ENCODE measurements at regions not wholly inside any gene's neighbourhood (a gene's known extent, or its start where the extent isn't known, plus 50 kb on each side); places are given as distances from the start of the nearest gene placed in this dataset.
"Not testable (repeated sequence)": the region's sequence is repeated elsewhere in the genome, so short reads cannot be mapped to it uniquely, and the experiment has no call there.

DNA sequence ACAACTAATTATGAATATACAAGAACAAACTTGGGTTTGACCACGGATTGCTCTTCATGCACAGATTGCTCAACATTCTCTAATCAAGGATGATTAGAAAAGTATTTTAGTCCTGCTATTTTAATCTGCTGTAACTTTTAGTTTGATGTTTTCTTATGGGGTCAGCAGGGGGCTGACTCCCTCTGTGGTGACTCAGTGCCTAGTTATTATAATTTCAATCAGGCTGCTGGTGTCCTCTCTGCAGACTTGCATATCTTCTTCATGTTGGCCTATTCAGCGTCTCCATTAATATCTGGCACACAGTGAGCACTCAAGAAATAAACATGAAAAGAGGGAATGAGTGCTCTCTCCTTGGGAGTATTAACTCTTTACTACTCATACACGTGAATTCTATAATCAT, 223.8 kb upstream of the DDI1 start:
- Histone ChIP-seq H3K9ac (ENCODE audit: low read length) (no peak overlapping the region), H3F3A (ENCODE audit: insufficient read depth, low read length, poor library complexity, severe bottlenecking) (no peaks in the 10 kb centered on the region), H4K20me1 (ENCODE audit: insufficient read depth) (no peaks in the 10 kb centered on the region), H3K36me3 (ENCODE audit: insufficient read depth, low read length) (no peaks in the 10 kb centered on the region), H2AFZ (ENCODE audit: low read depth, low read length) (no peak overlapping the region), H3K9me2 (ENCODE audit: insufficient read depth, low read length) (no peaks in the 10 kb centered on the region), H3K79me2 (replicated peaks; ENCODE audit: insufficient read depth, low read length) (no peaks in the 10 kb centered on the region), H3K27me3 (ENCODE audit: insufficient read depth, low read depth, low read length) (no peaks in the 10 kb centered on the region), H3K4me2 (ENCODE audit: low read length) (no peak overlapping the region), H3K4me3 (ENCODE audit: low read length) (no peak overlapping the region), H3K27ac (ENCODE audit: low read length) (no peak overlapping the region), H3K9me3 (ENCODE audit: low read length) (no peaks in the 10 kb centered on the region)
- TF ChIP-seq MXI1 (conservative IDR thresholded peaks at IDR 0.05; ENCODE audit: poor library complexity, severe bottlenecking) (no peak), EZH2 (IDR thresholded peaks at IDR 0.05; ENCODE audit: borderline replicate concordance, insufficient read depth, low read length, poor library complexity, severe bottlenecking) (no peak), SMC3 (conservative IDR thresholded peaks at IDR 0.05; ENCODE audit: poor library complexity) (no peak), POLR2AphosphoS5 (IDR thresholded peaks at IDR 0.05) (no peak)
- TF ChIP-seq, protein P1, sequence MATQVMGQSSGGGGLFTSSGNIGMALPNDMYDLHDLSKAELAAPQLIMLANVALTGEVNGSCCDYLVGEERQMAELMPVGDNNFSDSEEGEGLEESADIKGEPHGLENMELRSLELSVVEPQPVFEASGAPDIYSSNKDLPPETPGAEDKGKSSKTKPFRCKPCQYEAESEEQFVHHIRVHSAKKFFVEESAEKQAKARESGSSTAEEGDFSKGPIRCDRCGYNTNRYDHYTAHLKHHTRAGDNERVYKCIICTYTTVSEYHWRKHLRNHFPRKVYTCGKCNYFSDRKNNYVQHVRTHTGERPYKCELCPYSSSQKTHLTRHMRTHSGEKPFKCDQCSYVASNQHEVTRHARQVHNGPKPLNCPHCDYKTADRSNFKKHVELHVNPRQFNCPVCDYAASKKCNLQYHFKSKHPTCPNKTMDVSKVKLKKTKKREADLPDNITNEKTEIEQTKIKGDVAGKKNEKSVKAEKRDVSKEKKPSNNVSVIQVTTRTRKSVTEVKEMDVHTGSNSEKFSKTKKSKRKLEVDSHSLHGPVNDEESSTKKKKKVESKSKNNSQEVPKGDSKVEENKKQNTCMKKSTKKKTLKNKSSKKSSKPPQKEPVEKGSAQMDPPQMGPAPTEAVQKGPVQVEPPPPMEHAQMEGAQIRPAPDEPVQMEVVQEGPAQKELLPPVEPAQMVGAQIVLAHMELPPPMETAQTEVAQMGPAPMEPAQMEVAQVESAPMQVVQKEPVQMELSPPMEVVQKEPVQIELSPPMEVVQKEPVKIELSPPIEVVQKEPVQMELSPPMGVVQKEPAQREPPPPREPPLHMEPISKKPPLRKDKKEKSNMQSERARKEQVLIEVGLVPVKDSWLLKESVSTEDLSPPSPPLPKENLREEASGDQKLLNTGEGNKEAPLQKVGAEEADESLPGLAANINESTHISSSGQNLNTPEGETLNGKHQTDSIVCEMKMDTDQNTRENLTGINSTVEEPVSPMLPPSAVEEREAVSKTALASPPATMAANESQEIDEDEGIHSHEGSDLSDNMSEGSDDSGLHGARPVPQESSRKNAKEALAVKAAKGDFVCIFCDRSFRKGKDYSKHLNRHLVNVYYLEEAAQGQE (IDR thresholded peaks at IDR 0.05; ENCODE audit: borderline replicate concordance), result no peak
- TF ChIP-seq, protein P2, sequence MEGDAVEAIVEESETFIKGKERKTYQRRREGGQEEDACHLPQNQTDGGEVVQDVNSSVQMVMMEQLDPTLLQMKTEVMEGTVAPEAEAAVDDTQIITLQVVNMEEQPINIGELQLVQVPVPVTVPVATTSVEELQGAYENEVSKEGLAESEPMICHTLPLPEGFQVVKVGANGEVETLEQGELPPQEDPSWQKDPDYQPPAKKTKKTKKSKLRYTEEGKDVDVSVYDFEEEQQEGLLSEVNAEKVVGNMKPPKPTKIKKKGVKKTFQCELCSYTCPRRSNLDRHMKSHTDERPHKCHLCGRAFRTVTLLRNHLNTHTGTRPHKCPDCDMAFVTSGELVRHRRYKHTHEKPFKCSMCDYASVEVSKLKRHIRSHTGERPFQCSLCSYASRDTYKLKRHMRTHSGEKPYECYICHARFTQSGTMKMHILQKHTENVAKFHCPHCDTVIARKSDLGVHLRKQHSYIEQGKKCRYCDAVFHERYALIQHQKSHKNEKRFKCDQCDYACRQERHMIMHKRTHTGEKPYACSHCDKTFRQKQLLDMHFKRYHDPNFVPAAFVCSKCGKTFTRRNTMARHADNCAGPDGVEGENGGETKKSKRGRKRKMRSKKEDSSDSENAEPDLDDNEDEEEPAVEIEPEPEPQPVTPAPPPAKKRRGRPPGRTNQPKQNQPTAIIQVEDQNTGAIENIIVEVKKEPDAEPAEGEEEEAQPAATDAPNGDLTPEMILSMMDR (IDR thresholded peaks at IDR 0.05; ENCODE audit: poor library complexity, severe bottlenecking), result no peak

DNA sequence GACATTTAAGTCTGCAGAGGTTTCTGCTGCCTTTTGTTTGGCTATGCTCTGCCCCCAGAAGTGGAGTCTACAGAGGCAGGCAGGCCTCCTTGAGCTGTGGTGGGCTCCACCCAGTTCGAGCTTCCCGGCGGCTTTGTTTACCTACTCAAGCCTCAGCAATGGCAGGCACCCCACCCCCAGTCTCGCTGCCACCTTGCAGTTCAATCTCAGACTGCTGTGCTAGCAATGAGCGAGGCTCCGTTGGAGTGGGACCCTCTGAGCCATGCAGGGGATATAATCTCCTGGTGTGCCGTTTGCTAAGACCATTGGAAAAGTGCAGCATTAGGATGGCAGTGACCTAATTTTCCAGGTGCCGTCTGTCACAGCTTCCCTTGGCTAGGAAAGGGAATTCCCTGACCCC, 216.1 kb upstream of the DDI1 start:
- not testable (repeated sequence) for H2AFZ ChIP-seq (ENCODE audit: low read depth, low read length); H3K4me3 ChIP-seq (ENCODE audit: low read length); H3K27me3 ChIP-seq (ENCODE audit: insufficient read depth, low read depth, low read length); H3K9ac ChIP-seq (ENCODE audit: low read length); H4K20me1 ChIP-seq (ENCODE audit: insufficient read depth); H3K4me2 ChIP-seq (ENCODE audit: low read length); H3K9me2 ChIP-seq (ENCODE audit: insufficient read depth, low read length); H3K27ac ChIP-seq (ENCODE audit: low read length); H3F3A ChIP-seq (ENCODE audit: insufficient read depth, low read length, poor library complexity, severe bottlenecking); H3K9me3 ChIP-seq (ENCODE audit: low read length); H3K36me3 ChIP-seq (ENCODE audit: insufficient read depth, low read length); H3K79me2 ChIP-seq (replicated peaks; ENCODE audit: insufficient read depth, low read length)

DNA sequence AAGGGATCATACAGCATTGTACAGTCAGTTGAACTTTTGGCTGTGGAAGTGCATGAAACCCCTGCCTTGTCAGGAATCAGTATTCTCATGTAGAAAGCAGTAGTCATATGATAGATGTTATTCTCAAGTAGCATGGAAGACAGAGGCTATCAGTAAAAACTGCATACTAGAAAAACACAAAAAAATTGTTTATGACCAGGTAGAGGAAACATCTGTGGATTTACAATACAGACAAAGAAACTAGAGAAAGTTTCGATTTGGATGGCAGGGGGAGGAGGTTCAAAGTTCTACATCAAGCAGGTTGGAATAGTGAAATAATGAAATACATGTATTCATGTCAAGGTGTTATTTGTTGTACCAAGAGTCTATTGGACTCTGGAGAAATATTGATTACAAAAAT, 212.3 kb upstream of the DDI1 start:
- TF ChIP-seq, protein P2 (IDR thresholded peaks at IDR 0.05; ENCODE audit: poor library complexity, severe bottlenecking), result no peak
- TF ChIP-seq, protein P1 (IDR thresholded peaks at IDR 0.05; ENCODE audit: borderline replicate concordance), result no peak
- TF ChIP-seq MXI1 (conservative IDR thresholded peaks at IDR 0.05; ENCODE audit: poor library complexity, severe bottlenecking) (no peak), RAD21 (conservative IDR thresholded peaks at IDR 0.05) (no peak), SMC3 (conservative IDR thresholded peaks at IDR 0.05; ENCODE audit: poor library complexity) (no peak), EZH2 (IDR thresholded peaks at IDR 0.05; ENCODE audit: borderline replicate concordance, insufficient read depth, low read length, poor library complexity, severe bottlenecking) (no peak), POLR2AphosphoS5 (IDR thresholded peaks at IDR 0.05) (no peak), EP300 (conservative IDR thresholded peaks at IDR 0.05; ENCODE audit: poor library complexity, severe bottlenecking) (no peak), TAF1 (IDR thresholded peaks at IDR 0.05; ENCODE audit: low read depth) (no peak)
- no peak overlapping the region for H2AFZ ChIP-seq (ENCODE audit: low read depth, low read length)
- H3K27me3 ChIP-seq (ENCODE audit: insufficient read depth, low read depth, low read length), result no peaks in the 10 kb centered on the region
- H3K9me3 ChIP-seq (ENCODE audit: low read length), result no peaks in the 10 kb centered on the region
- no peaks in the 10 kb centered on the region for H3K36me3 ChIP-seq (ENCODE audit: insufficient read depth, low read length)
- H3K4me3 ChIP-seq (ENCODE audit: low read length), result no peak overlapping the region
- no peak overlapping the region for H3K9ac ChIP-seq (ENCODE audit: low read length)
- H3K27ac ChIP-seq (ENCODE audit: low read length), result no peak overlapping the region
- no peaks in the 10 kb centered on the region for H3K9me2 ChIP-seq (ENCODE audit: insufficient read depth, low read length)
- no peaks in the 10 kb centered on the region for H3K79me2 ChIP-seq (replicated peaks; ENCODE audit: insufficient read depth, low read length)
- no peaks in the 10 kb centered on the region for H4K20me1 ChIP-seq (ENCODE audit: insufficient read depth)
- H3K4me2 ChIP-seq (ENCODE audit: low read length), result no peak overlapping the region
- no peaks in the 10 kb centered on the region for H3F3A ChIP-seq (ENCODE audit: insufficient read depth, low read length, poor library complexity, severe bottlenecking)
